Lung (tissue), 11 donors: ENCODE measurements at regions not wholly inside any gene's neighbourhood (a gene's known extent, or its start where the extent isn't known, plus 50 kb on each side); places are given as distances from the start of the nearest gene placed in this dataset.

ENCODE experiments used
- ATAC-seq: fragments of 200-7000 bp; cut with Tn5 transposase; one replicate; pipeline ENCODE4 v1.9.1; 2020; ENCODE audit warnings: moderate number of reproducible peaks; ENCODE audit not compliant: insufficient read depth, low FRiP score
- DNase-seq, 3 donors: peaks; one replicate each; pipeline ENCODE4 v3.0.0-alpha.2; 2013 to 2017
- H3K27ac ChIP-seq, 2 donors: one replicate each; pipeline ENCODE4 v1.5.1; 2013; ENCODE audit warnings: mild to moderate bottlenecking in 2 of 2, moderate library complexity in 2 of 2, control low read depth in 1 of 2, inconsistent platforms in 1 of 2, low read depth in 1 of 2, low read length in 1 of 2
- H3K27me3 ChIP-seq, 3 donors: one replicate each; pipeline ENCODE4 v1.5.1; 2013; ENCODE audit warnings: low read length in 2 of 3; ENCODE audit not compliant: control insufficient read depth in 3 of 3, insufficient read depth in 3 of 3
- H3K36me3 ChIP-seq, 4 donors: one replicate each; pipeline ENCODE4 v1.5.1; 2013; ENCODE audit warnings: low read length in 4 of 4, mild to moderate bottlenecking in 1 of 4, moderate library complexity in 1 of 4; ENCODE audit not compliant: control insufficient read depth in 4 of 4, insufficient read depth in 4 of 4
- H3K4me1 ChIP-seq, 5 donors: one replicate each; pipeline ENCODE4 v1.5.1; 2013; ENCODE audit warnings: low read length in 5 of 5, mild to moderate bottlenecking in 2 of 5, moderate library complexity in 1 of 5; ENCODE audit not compliant: control insufficient read depth in 5 of 5, insufficient read depth in 5 of 5
- H3K4me3 ChIP-seq: one replicate; pipeline ENCODE4 v1.5.1; 2013; ENCODE audit warnings: mild to moderate bottlenecking, control low read depth, moderate library complexity
- H3K9ac ChIP-seq, 2 donors: one replicate each; pipeline ENCODE4 v1.5.1; 2013; ENCODE audit warnings: low read length in 2 of 2, control low read depth in 1 of 2; ENCODE audit not compliant: insufficient read depth in 1 of 2
- H3K9me3 ChIP-seq, 4 donors: one replicate each; pipeline ENCODE4 v1.5.1; 2013; ENCODE audit warnings: low read length in 3 of 4, mild to moderate bottlenecking in 1 of 4, moderate library complexity in 1 of 4; ENCODE audit not compliant: control insufficient read depth in 4 of 4, insufficient read depth in 3 of 4
- CTCF ChIP-seq: IDR thresholded peaks from 2 replicates; pipeline ENCODE4 v1.5.1; 2012; ENCODE audit warnings: mild to moderate bottlenecking; ENCODE audit errors: control extremely low read depth, extremely low read depth
- WGBS, 2 donors: extraction: QIAGEN DNeasy Blood & Tissue Kit; methylation state at CpG; one replicate each; pipeline ENCODE4 v1.1.7; 2013; 5-methylcytosine and 5-hydroxymethylcytosine counted together
- donor health status: control.
- donor health status: control.
- donor health status: Bipolar disorder and iron deficiency.
- donor health status: healthy.
- donor health status: DM: yes; HTN: yes; CAD: no.

- Histone ChIP-seq H3K27me3 (no peaks in the 10 kb centered on the region), H3K9me3 (peaks cover 0 to 7% (median 3%) of the 10 kb centered on the region in 4 donors), H3K9ac (no peak overlapping the region), H3K36me3 (no peaks in the 10 kb centered on the region), H3K4me3 (no peak overlapping the region), H3K27ac (no peak overlapping the region), H3K4me1 (no peaks in the 10 kb centered on the region)
- no peak for TF ChIP-seq CTCF
- DNase-seq (no peak), ATAC-seq (no peak)
- 86 to 90% methylated on average over 2 of the region's 2 CpGs for WGBS, 2 donors
Observed at GRCh38 chr4:24742335-24742734, 53.0 kb upstream of the SOD3 start.

- ATAC-seq = no peak
- Histone ChIP-seq H3K9ac (no peak overlapping the region), H3K27ac (no peak overlapping the region), H3K36me3 (no peaks in the 10 kb centered on the region), H3K9me3 (peaks cover 0 to 3% (median 1%) of the 10 kb centered on the region in 4 donors), H3K27me3 (no peaks in the 10 kb centered on the region), H3K4me1 (no peaks in the 10 kb centered on the region), H3K4me3 (no peak overlapping the region)
- no peak for DNase-seq
- 67 to 74% methylated on average over 5 of the region's 5 CpGs for WGBS, 2 donors
- TF ChIP-seq CTCF = no peak
Observed at GRCh38 chr4:24742773-24743172, 52.6 kb upstream of the SOD3 start.

GRCh38 chr4:24743206-24743605 lies 52.2 kb upstream of the SOD3 start:
- no peaks in the 10 kb centered on the region for H3K36me3 ChIP-seq
- TF ChIP-seq CTCF = no peak
- DNase-seq (peak in 2 of 3 donors; percentile 23 to 26), ATAC-seq (no peak)
- no peaks in the 10 kb centered on the region for H3K4me1 ChIP-seq
- no peaks in the 10 kb centered on the region for H3K9me3 ChIP-seq
- no peaks in the 10 kb centered on the region for H3K27me3 ChIP-seq
- no peak overlapping the region for H3K9ac ChIP-seq
- WGBS, 2 donors = 78 to 84% methylated on average over 5 of the region's 5 CpGs
- no peak overlapping the region for H3K4me3 ChIP-seq
- H3K27ac ChIP-seq = no peak overlapping the region

GRCh38 chr4:24743927-24744326 lies 51.4 kb upstream of the SOD3 start:
- Histone ChIP-seq H3K4me1 (no peaks in the 10 kb centered on the region), H3K27ac (no peak overlapping the region), H3K9ac (no peak overlapping the region), H3K9me3 (no peaks in the 10 kb centered on the region), H3K27me3 (no peaks in the 10 kb centered on the region), H3K36me3 (no peaks in the 10 kb centered on the region), H3K4me3 (no peak overlapping the region)
- 87 to 91% methylated on average over 5 of the region's 5 CpGs for WGBS, 2 donors
- no peak for DNase-seq
- ATAC-seq = no peak
- no peak for TF ChIP-seq CTCF
